Aorta (tissue), 5 donors: ENCODE measurements at regions not wholly inside any gene's neighbourhood (a gene's known extent, or its start where the extent isn't known, plus 50 kb on each side); places are given as distances from the start of the nearest gene placed in this dataset.

Source experiments
- ATAC-seq: fragments of 200-7000 bp; cut with Tn5 transposase; one replicate; pipeline ENCODE4 v1.9.1; 2022; ENCODE audit warnings: moderate library complexity; ENCODE audit not compliant: low FRiP score
- DNase-seq, 2 donors: peaks; one replicate each; pipeline ENCODE4 v3.0.0-alpha.2; 2020
- H3K27ac ChIP-seq, 2 donors: one replicate each; pipeline ENCODE4 v1.5.1; 2013; ENCODE audit warnings: low read length in 2 of 2, mild to moderate bottlenecking in 2 of 2, moderate library complexity in 2 of 2, control low read depth in 1 of 2, inconsistent platforms in 1 of 2, low read depth in 1 of 2
- H3K27me3 ChIP-seq, 2 donors: one replicate each; pipeline ENCODE4 v1.6.1; 2013; ENCODE audit warnings: control low read depth in 1 of 2, low read length in 1 of 2, mild to moderate bottlenecking in 1 of 2, moderate library complexity in 1 of 2; ENCODE audit not compliant: insufficient read depth in 2 of 2, control insufficient read depth in 1 of 2
- H3K36me3 ChIP-seq, 2 donors: one replicate each; pipeline ENCODE4 v1.6.1; 2013; ENCODE audit warnings: control low read depth in 1 of 2, low read length in 1 of 2, mild to moderate bottlenecking in 1 of 2; ENCODE audit not compliant: insufficient read depth in 2 of 2, control insufficient read depth in 1 of 2
- H3K4me1 ChIP-seq, 2 donors: one replicate each; pipeline ENCODE4 v1.6.1; 2013; ENCODE audit warnings: low read length in 2 of 2, control low read depth in 1 of 2, mild to moderate bottlenecking in 1 of 2, moderate library complexity in 1 of 2; ENCODE audit not compliant: insufficient read depth in 2 of 2, control insufficient read depth in 1 of 2
- H3K4me3 ChIP-seq, 2 donors: one replicate each; pipeline ENCODE4 v1.5.1; 2013; ENCODE audit warnings: low read length in 2 of 2, control low read depth in 1 of 2, mild to moderate bottlenecking in 1 of 2
- H3K9me3 ChIP-seq: one replicate; pipeline ENCODE4 v1.6.1; 2013; ENCODE audit warnings: mild to moderate bottlenecking, low read length; ENCODE audit not compliant: control insufficient read depth
- WGBS, 2 donors: extraction: QIAGEN DNeasy Blood & Tissue Kit; methylation state at CpG; one replicate each; pipeline ENCODE4 v1.1.7; 2013; 5-methylcytosine and 5-hydroxymethylcytosine counted together
- intact Hi-C, 2 donors: fragments of 100-400 bp; cut with DNase I; formaldehyde crosslinking; loops; one replicate each; pipeline versions ENCODE4 v1.14.2 to v1.15.0; 2022
- donor health status: healthy with polysubstance abuse.
- donor health status: Bipolar disorder and iron deficiency.
- donor health status: DM: no; HTN: no; CAD: no.
- donor health status: DM: no; HTN: no; CAD: no.
- donor health status: DM: yes; HTN: yes; CAD: no.

DNA sequence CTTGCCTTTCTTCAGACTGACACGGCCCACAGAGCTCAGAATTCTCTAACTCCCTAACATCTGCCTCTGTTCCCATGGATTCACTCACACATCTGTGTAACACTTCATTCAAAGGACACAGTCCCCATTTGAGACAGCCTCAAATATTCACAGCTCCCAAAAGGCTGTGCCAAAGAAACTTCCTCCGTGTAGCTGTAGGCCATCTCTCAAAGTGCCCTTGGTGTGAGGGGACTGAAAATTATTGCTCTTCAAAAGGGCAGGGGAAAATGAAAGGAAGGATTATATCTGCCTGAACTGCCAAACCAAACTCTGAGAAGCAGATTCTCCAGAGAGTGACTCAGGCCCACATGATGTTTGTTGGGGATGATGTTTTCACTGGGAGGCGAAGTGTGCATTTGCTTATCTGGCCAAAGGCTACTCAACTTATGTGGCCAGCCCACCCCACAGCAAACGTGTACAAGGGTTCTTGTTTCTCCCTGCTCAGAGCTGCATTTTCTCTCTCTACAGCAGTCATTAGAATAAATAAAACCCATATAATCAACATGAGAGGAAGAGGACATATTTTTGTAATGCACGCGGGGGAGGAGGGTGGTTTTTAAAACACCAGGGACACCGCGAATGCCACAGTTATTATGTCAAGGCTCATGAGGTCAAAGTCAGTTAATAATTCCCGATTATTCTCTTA, 302.4 kb upstream of the NFE2L3 start:
- H3K36me3 ChIP-seq: no peaks in the 10 kb centered on the region
- peaks cover 6 to 10% of the 10 kb centered on the region in 2 donors for H3K4me1 ChIP-seq
- WGBS, 2 donors: 5 to 13% methylated on average over 9 of the region's 9 CpGs
- ATAC-seq (peak; percentile 48), DNase-seq (peak in 1 of 2 donors; percentile 59)
- no peak overlapping the region for H3K4me3 ChIP-seq
- peak overlapping the region; percentile 80 to 95 for H3K27ac ChIP-seq
- H3K9me3 ChIP-seq: no peaks in the 10 kb centered on the region
- intact Hi-C loops: loop anchor here (5.0 kb wide), 8 partner anchors 42 to 592 kb away; no protein-coding TSS in a partner anchor
- no peaks in the 10 kb centered on the region for H3K27me3 ChIP-seq

DNA sequence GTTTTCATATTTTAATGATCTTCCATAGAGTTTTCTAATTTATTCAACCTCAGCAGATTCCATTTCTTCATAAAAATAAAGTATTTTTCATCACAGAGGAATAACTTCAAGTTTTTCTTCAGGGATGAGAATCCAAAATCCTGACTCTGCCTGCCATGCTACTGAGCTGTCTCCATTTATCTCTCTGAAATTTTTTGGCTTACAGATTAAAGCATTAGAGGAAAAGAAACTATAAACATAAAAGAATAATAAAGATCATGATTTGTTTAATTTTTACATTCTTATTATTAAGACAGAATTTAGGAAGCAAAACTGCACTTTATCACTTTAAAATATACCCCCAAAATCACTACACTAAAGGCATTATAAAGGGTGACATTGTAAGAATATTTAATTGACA, 301.8 kb upstream of the NFE2L3 start:
- no peaks in the 10 kb centered on the region for H3K36me3 ChIP-seq
- no peak for ATAC-seq
- peaks cover 5 to 10% of the 10 kb centered on the region in 2 donors for H3K4me1 ChIP-seq
- H3K4me3 ChIP-seq: no peak overlapping the region
- H3K27me3 ChIP-seq: no peaks in the 10 kb centered on the region
- no peaks in the 10 kb centered on the region for H3K9me3 ChIP-seq
- intact Hi-C loops: loop anchor here (5.0 kb wide), 6 partner anchors 98 to 593 kb away; no protein-coding TSS in a partner anchor
- H3K27ac ChIP-seq: no peak overlapping the region
- DNase-seq: no peak

DNA sequence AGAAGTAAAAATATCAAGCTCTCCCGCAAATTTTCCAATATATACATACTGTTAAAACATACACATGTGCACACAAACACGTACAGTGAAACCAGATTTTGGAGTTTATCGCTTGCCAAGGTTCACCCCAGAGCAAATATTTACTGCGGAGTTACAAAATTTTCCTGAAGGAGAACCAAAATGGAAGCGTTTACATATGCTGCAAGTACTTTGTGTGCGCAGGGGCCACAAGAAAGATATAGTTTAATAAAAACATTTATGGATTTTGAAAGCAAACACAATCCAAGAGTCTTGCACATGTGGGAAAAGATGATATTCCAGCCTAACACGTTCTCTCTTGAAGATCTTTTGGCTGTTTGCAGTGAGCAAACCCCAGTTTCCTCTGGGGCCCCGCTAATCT, 301.3 kb upstream of the NFE2L3 start:
- DNase-seq (no peak), ATAC-seq (no peak)
- intact Hi-C loops: loop anchor here (1.0 to 5.0 kb wide), 8 partner anchors 98 to 593 kb away; no protein-coding TSS in a partner anchor
- H3K9me3 ChIP-seq: no peaks in the 10 kb centered on the region
- H3K4me1 ChIP-seq: peaks cover 5 to 8% of the 10 kb centered on the region in 2 donors
- 90 to 91% methylated on average over 8 of the region's 8 CpGs for WGBS, 2 donors
- no peaks in the 10 kb centered on the region for H3K36me3 ChIP-seq
- no peaks in the 10 kb centered on the region for H3K27me3 ChIP-seq
- H3K27ac ChIP-seq: no peak overlapping the region
- H3K4me3 ChIP-seq: no peak overlapping the region

DNA sequence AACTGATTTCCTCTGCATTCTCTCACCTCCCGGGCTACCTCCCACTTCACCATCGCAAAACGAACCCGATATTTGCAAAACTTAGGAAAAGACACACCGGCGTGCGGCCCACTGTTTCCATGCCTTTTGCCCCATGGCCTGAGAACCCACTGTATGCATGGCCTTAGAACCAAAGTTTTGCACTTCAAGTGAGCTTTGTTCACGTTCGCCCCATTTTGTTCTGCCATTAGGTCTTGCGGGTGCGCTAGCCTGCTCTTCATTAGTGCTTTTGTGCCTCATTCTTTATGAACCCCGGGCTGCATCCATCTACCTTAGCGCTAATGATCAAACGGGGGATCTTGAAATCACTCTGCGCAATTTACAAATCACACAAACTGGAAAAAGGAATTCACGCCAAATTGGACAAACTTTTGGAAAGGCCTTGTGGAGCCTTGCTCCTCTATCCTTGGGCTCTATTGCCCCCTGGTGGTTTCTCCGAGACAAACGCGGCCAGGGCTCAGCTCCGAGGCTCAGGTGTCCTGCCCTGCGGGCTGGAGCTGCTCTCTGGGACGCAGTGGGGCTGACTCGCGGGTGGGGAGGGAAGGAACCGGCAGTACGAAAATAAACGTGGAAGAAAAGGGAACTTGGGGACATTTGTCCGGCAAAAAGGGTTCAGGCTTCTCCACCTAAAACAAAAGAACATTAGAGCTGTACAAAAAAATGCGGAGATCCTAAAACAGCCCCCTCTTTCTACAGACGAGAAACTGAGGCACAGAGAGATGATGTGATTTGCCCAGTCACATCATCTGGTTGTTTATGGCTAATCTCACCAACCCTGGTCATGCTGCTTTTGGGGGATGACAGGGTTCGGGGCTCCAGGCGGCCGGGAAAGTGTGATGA, 300.4 kb upstream of the NFE2L3 start:
- Histone ChIP-seq H3K4me1 (peaks cover 5 to 8% of the 10 kb centered on the region in 2 donors), H3K27ac (no peak overlapping the region), H3K36me3 (no peaks in the 10 kb centered on the region), H3K9me3 (no peaks in the 10 kb centered on the region), H3K27me3 (no peaks in the 10 kb centered on the region), H3K4me3 (no peak overlapping the region)
- peak; percentile 81 for ATAC-seq
- DNase-seq: peak; percentile 84 to 94
- intact Hi-C loops: loop anchor here (1.0 to 5.0 kb wide), 9 partner anchors 99 to 594 kb away; no protein-coding TSS in a partner anchor
- WGBS, 2 donors: 40 to 43% methylated on average over 33 of the region's 33 CpGs

DNA sequence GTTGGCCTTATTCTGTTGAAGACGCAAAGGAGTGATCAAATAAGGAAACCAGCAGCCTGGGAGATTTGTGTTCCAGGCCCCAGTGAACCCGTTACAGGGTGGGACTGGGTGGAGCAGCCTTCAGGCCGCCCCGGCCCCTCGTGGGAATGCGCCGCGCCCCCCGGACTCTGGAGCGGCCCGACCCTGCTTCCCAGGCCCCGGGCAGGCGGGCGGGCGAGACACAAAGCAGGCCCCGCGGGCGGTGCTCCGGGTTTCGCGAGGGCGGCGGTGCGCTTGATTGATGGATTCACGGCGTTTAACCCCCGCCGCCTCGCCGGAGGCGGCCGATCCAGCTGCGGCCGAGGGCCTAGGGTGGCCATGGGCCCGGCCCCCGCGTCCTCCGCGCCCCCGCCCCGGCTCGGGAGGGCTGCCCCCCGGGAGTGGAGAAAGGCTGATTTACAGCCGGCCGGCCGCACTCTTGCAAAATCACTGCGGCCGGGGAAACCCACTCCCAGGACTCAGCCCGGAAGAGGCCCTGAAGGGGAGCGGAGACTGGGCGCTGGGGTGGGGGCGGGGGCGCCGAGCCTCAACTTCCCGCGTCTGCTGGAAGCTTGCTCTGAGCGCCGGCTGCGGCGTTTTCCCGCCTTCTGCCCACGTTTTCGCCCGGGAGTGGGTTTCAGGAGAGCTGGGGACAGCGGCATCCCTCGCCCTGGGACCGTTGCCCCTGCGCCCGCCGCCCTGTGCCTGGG, 299.6 kb upstream of the NFE2L3 start:
- H3K4me1 ChIP-seq: peaks cover 3 to 5% of the 10 kb centered on the region in 2 donors
- ATAC-seq (no peak), DNase-seq (peak in 1 of 2 donors; percentile 80)
- H3K27me3 ChIP-seq: no peaks in the 10 kb centered on the region
- intact Hi-C loops: loop anchor here (2.0 to 5.0 kb wide), 7 partner anchors 100 to 595 kb away; no protein-coding TSS in a partner anchor
- H3K36me3 ChIP-seq: no peaks in the 10 kb centered on the region
- H3K9me3 ChIP-seq: no peaks in the 10 kb centered on the region
- WGBS, 2 donors: 32% methylated on average over 66 to 70 of the region's 70 CpGs
- no peak overlapping the region for H3K4me3 ChIP-seq
- peak overlapping the region in 1 of 2 donors; percentile 62 for H3K27ac ChIP-seq

DNA sequence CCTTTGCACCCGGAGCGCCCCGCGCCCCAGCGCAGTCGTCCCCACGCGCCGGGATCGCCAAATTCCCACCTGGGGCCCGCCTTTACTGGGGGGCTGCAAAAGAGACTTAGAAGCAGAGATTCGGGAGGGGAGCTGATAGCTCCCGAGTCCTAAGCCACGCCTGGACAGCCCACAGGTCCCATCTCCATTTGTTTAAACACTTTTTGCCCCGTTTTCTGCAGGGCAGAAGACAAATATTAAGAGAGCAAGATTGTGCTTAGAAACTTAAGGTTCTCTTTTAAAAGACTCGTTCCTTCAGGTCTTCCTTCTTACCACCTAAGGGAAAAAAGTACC, 299.1 kb upstream of the NFE2L3 start:
- Histone ChIP-seq H3K27me3 (no peaks in the 10 kb centered on the region), H3K4me3 (no peak overlapping the region)

DNA sequence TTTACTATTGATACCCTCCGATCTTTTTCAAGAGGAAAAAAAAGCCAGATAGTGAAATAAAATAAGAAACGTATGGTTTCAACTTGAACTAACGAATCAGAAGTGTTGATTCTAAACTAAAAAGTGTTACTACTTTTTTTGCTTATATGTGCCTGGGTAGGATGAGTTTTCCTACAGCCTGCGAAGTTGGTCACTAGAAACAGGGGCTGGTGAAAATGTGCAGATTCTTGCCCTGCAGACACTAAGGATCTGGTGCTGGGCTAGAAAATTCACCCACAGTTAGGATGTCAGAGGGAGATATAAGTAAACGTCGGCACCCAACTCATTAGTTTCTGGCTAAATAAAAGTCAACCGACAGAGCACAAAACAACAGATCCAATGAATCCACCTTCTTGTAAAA, 298.7 kb upstream of the NFE2L3 start:
- ATAC-seq (no peak), DNase-seq (no peak)
- intact Hi-C loops: loop anchor here (2.0 to 5.0 kb wide), 7 partner anchors 101 to 596 kb away; no protein-coding TSS in a partner anchor
- H3K9me3 ChIP-seq: no peaks in the 10 kb centered on the region
- no peaks in the 10 kb centered on the region for H3K27me3 ChIP-seq
- no peak overlapping the region for H3K4me3 ChIP-seq
- 71 to 74% methylated on average over 7 of the region's 7 CpGs for WGBS, 2 donors
- no peak overlapping the region for H3K27ac ChIP-seq
- no peaks in the 10 kb centered on the region for H3K36me3 ChIP-seq
- peaks cover 0 to 5% of the 10 kb centered on the region in 2 donors for H3K4me1 ChIP-seq

More for the DNA sequence above, 299.1 kb upstream of the NFE2L3 start:
- ATAC-seq: no peak
- Histone ChIP-seq H3K9me3 (no peaks in the 10 kb centered on the region), H3K27ac (peak overlapping the region in 1 of 2 donors; percentile 62), H3K36me3 (no peaks in the 10 kb centered on the region), H3K4me1 (peaks cover 0 to 5% of the 10 kb centered on the region in 2 donors)
- intact Hi-C loops: loop anchor here (2.0 to 5.0 kb wide), 7 partner anchors 101 to 596 kb away; no protein-coding TSS in a partner anchor
- no peak for DNase-seq
- WGBS, 2 donors: 83% methylated on average over 16 of the region's 16 CpGs

DNA sequence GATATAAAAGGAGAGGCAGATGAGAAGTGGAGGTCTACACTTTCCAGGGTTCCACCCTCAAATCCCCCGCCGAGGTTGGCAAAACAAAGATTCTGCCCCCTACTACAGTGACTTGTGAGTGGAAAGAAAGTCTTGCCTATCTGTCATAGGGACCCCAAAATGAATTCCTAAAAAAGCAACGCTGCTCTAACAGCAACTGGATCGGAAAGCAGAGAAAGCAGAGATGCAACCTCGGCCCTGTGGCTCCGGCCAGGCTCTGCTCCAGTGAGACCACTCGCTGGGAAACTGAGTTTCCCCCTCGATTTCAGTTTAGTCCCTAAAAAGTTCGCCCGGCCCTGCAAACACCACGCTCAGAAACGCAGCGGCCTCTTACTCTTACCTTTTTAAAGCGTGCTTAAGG, 297.9 kb upstream of the NFE2L3 start:
- DNase-seq (no peak), ATAC-seq (no peak)
- H3K36me3 ChIP-seq: no peaks in the 10 kb centered on the region
- peaks cover 0 to 5% of the 10 kb centered on the region in 2 donors for H3K4me1 ChIP-seq
- H3K27me3 ChIP-seq: no peaks in the 10 kb centered on the region
- peak overlapping the region in 1 of 2 donors; percentile 47 for H3K27ac ChIP-seq
- intact Hi-C loops: loop anchor here (1.0 to 5.0 kb wide), 8 partner anchors 102 to 597 kb away; no protein-coding TSS in a partner anchor
- 22 to 24% methylated on average over 14 of the region's 14 CpGs for WGBS, 2 donors
- H3K4me3 ChIP-seq: peak overlapping the region in 1 of 2 donors; percentile 21
- no peaks in the 10 kb centered on the region for H3K9me3 ChIP-seq
